Heart left ventricle (tissue), 16 donors: ENCODE measurements at regions not wholly inside any gene's neighbourhood (a gene's known extent, or its start where the extent isn't known, plus 50 kb on each side); places are given as distances from the start of the nearest gene placed in this dataset.
A peak's percentile ranks its signal among the peaks of the same experiment; 100 is the strongest.

Experiments used
- ATAC-seq, 4 donors: fragments of 200-7000 bp; cut with Tn5 transposase; one replicate each; pipeline ENCODE4 v1.9.1; 2020 to 2022; ENCODE audit warnings: moderate library complexity in 4 of 4, mild to moderate bottlenecking in 3 of 4, moderate number of reproducible peaks in 1 of 4
- DNase-seq, 5 donors: peaks; one replicate each; pipeline ENCODE4 v3.0.0-alpha.2; 2020
- H3K27ac ChIP-seq, 12 donors: fragments of 200-600 bp; sonication (generic) in 4 of 12; one replicate each; pipeline versions ENCODE4 v1.5.0 to v1.8.0; 2016 to 2022; ENCODE audit warnings: mild to moderate bottlenecking in 2 of 12
- H3K27me3 ChIP-seq, 9 donors: fragments of 200-600 bp; sonication (generic) in 2 of 9; one replicate each; pipeline versions ENCODE4 v1.5.1 to v1.8.0; 2016 to 2022; ENCODE audit warnings: mild to moderate bottlenecking in 3 of 9
- H3K36me3 ChIP-seq, 9 donors: fragments of 200-600 bp; sonication (generic) in 2 of 9; one replicate each; pipeline versions ENCODE4 v1.5.0 to v1.8.0; 2018 to 2022; ENCODE audit warnings: mild to moderate bottlenecking in 2 of 9
- H3K4me1 ChIP-seq, 12 donors: fragments of 200-600 bp; sonication (generic) in 4 of 12; one replicate each; pipeline versions ENCODE4 v1.5.0 to v1.8.0; 2016 to 2022; ENCODE audit warnings: mild to moderate bottlenecking in 3 of 12
- H3K4me3 ChIP-seq, 12 donors: fragments of 200-600 bp; sonication (generic) in 4 of 12; one replicate each; pipeline versions ENCODE4 v1.5.0 to v1.8.0; 2017 to 2022; ENCODE audit warnings: mild to moderate bottlenecking in 9 of 12, moderate library complexity in 4 of 12
- H3K9me3 ChIP-seq, 12 donors: fragments of 200-600 bp; sonication (generic) in 4 of 12; one replicate each; pipeline versions ENCODE4 v1.5.0 to v1.8.0; 2016 to 2022; ENCODE audit warnings: mild to moderate bottlenecking in 1 of 12
- POLR2A ChIP-seq, 2 donors: fragments of 450-650 bp; IDR thresholded peaks; one replicate each; pipeline ENCODE4 v1.6.1; 2017; ENCODE audit warnings: antibody characterized with exemption in 2 of 2, mild to moderate bottlenecking in 2 of 2, moderate library complexity in 2 of 2
- WGBS, 4 donors: extraction: QIAGEN DNeasy Blood & Tissue Kit in 2 of 4; methylation state at CpG; one replicate each; pipeline versions ENCODE4 v1.1.5 to v1.1.7; 2013 to 2018; 5-methylcytosine and 5-hydroxymethylcytosine counted together
- intact Hi-C, 10 donors: fragments of 100-400 bp; cut with DNase I; formaldehyde crosslinking; loops; one replicate each; pipeline versions ENCODE4 v1.11.1 to v1.14.2; 2022
- TF ChIP-seq, protein P1 (sequence below), 12 donors: fragments of 200-600 bp; sonication (generic) in 4 of 12; IDR thresholded peaks; one replicate each; pipeline versions ENCODE4 v1.5.0 to v1.8.0; 2018 to 2022; ENCODE audit warnings: antibody characterized with exemption in 12 of 12, mild to moderate bottlenecking in 5 of 12
- donor health status: ischemic (EF 13 %, LVEDD 7.1; RV severe dilation, severe dysfunction).
- donor health status: healthy with polysubstance abuse.
- donor health status: DM: no; HTN: yes; CAD: no.
- donor health status: DM: no; HTN: no; CAD: no.
- donor health status: ischemic (EF 25% LVEDD 6.9; RV normal size, moderate dysfunction).
- donor health status: ischemic (EF 25% LVEDD 5.7; RV mildly dilated, moderate dysfunction).
- donor health status: healthy.
- donor health status: DM: yes; HTN: yes; CAD: no.
- donor health status: ischemic (EF 35%, LVEDD 5.7; RV mildly dilated, moderate dysfunction).
- donor health status: nonischemic (EF 11% LVEDD 7.7; RV severe dilation, severe dysfunction).
- donor health status: DM: yes; HTN: yes; CAD: no.
- donor health status: PGD.
- donor health status: ischemic (EF 29% LVEDD 5.4; RV normal size, mild dysfunction).
- donor health status: nonischemic (EF 23%, LVEDD 6.1; RV moderate dilation, normal function).

DNA sequence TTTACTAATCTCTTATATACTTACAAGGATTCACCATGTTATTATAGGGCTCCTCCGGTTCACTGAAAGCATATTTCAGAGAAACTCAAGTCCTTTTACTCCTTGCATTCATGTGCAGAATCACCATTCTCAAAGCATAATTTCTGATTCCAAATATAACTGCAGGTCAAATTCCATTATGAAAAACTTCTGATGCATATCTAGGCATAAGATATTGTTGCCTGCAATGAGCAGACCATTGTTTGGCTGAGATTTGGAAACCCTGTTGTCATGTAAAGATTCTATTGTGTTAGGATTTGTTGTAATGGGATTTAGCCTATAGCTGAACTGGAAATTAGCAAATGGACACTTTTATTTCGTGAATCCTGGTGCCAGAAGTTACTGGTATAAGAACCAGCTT lies 69.5 kb upstream of the PRICKLE2 start:
- Histone ChIP-seq H3K4me1 (peaks cover 0 to 5% (median 0%) of the 10 kb centered on the region in 12 donors), H3K27ac (no peak overlapping the region), H3K9me3 (peaks cover 0 to 16% (median 4%) of the 10 kb centered on the region in 12 donors), H3K27me3 (no peaks in the 10 kb centered on the region), H3K36me3 (no peaks in the 10 kb centered on the region), H3K4me3 (no peak overlapping the region)
- TF ChIP-seq, protein P1, sequence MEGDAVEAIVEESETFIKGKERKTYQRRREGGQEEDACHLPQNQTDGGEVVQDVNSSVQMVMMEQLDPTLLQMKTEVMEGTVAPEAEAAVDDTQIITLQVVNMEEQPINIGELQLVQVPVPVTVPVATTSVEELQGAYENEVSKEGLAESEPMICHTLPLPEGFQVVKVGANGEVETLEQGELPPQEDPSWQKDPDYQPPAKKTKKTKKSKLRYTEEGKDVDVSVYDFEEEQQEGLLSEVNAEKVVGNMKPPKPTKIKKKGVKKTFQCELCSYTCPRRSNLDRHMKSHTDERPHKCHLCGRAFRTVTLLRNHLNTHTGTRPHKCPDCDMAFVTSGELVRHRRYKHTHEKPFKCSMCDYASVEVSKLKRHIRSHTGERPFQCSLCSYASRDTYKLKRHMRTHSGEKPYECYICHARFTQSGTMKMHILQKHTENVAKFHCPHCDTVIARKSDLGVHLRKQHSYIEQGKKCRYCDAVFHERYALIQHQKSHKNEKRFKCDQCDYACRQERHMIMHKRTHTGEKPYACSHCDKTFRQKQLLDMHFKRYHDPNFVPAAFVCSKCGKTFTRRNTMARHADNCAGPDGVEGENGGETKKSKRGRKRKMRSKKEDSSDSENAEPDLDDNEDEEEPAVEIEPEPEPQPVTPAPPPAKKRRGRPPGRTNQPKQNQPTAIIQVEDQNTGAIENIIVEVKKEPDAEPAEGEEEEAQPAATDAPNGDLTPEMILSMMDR (IDR thresholded peaks at IDR 0.05): no peak
- TF ChIP-seq POLR2A (IDR thresholded peaks at IDR 0.05): no peak
- ATAC-seq (no peak), DNase-seq (no peak)
- intact Hi-C loops: no loop called here
- WGBS, 4 donors: 89 to 100% (median 94%) methylated on average over 2 of the region's 2 CpGs

DNA sequence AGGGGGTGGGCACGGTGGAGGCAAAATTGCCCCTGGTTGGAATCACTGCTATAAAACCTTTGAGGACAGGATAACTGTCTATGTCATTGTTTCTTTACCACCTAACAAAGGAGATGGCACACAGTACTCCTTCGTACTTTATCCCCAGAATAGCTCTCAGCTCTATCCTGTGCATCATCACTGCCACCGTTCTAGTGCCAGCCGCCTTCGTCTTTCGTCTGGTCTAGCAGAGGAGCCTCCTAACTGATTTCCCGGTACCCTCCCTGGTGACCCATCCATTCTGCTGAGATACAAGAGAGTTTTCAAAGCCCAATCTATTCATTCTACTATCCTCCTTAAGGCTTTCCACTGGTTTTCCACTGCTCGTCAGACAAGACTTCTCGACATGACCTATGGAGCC lies 67.9 kb upstream of the PRICKLE2 start:
- intact Hi-C loops: no loop called here
- DNase-seq (no peak), ATAC-seq (no peak)
- Histone ChIP-seq H3K27ac (no peak overlapping the region), H3K4me3 (no peak overlapping the region), H3K36me3 (no peaks in the 10 kb centered on the region), H3K9me3 (peaks cover 0 to 16% (median 4%) of the 10 kb centered on the region in 12 donors), H3K4me1 (peaks cover 0 to 5% (median 0%) of the 10 kb centered on the region in 12 donors), H3K27me3 (no peaks in the 10 kb centered on the region)
- no peak for TF ChIP-seq POLR2A (IDR thresholded peaks at IDR 0.05)
- 95 to 97% (median 96%) methylated on average over 9 of the region's 9 CpGs for WGBS, 4 donors

GRCh38 chr3:64291956-64292355 lies 66.7 kb upstream of the PRICKLE2 start:
- ATAC-seq: peak; percentile 48 to 93 (median 71)
- DNase-seq: no peak
- H3K27me3 ChIP-seq: no peaks in the 10 kb centered on the region
- H3K36me3 ChIP-seq: no peaks in the 10 kb centered on the region
- peaks cover 0 to 5% (median 0%) of the 10 kb centered on the region in 12 donors for H3K4me1 ChIP-seq
- peaks cover 0 to 8% (median 2%) of the 10 kb centered on the region in 12 donors for H3K9me3 ChIP-seq
- H3K27ac ChIP-seq: peak overlapping the region in 5 of 12 donors; percentile 32 to 54 (median 37)
- no peak for TF ChIP-seq POLR2A (IDR thresholded peaks at IDR 0.05)
- TF ChIP-seq, protein P1 (IDR thresholded peaks at IDR 0.05): no peak
- WGBS, 4 donors: 80 to 87% (median 85%) methylated on average over 4 of the region's 4 CpGs
- intact Hi-C loops: no loop called here
- H3K4me3 ChIP-seq: no peak overlapping the region

- intact Hi-C loops: no loop called here
Observed at GRCh38 chr3:64291345-64291744, 66.1 kb upstream of the PRICKLE2 start.

More at GRCh38 chr3:64291345-64291744, 66.1 kb upstream of the PRICKLE2 start:
- WGBS, 4 donors: 79 to 87% (median 81%) methylated on average over 3 of the region's 3 CpGs
- TF ChIP-seq, protein P1 (IDR thresholded peaks at IDR 0.05): no peak
- no peak for TF ChIP-seq POLR2A (IDR thresholded peaks at IDR 0.05)
- Histone ChIP-seq H3K9me3 (peaks cover 0 to 2% (median 0%) of the 10 kb centered on the region in 12 donors), H3K27me3 (no peaks in the 10 kb centered on the region), H3K36me3 (no peaks in the 10 kb centered on the region), H3K4me1 (peaks cover 0 to 5% (median 0%) of the 10 kb centered on the region in 12 donors), H3K4me3 (no peak overlapping the region), H3K27ac (peak overlapping the region in 1 of 12 donors; percentile 20)
- ATAC-seq: peak in 2 of 4 donors; percentile 59 to 78
- peak in 2 of 5 donors; percentile 31 to 35 for DNase-seq
